HepG2 (cell line): ENCODE measurements at regions not wholly inside any gene's neighbourhood (a gene's known extent, or its start where the extent isn't known, plus 50 kb on each side); places are given as distances from the start of the nearest gene placed in this dataset.

Source experiments
- ATAC-seq: fragments of 200-7000 bp; cut with Tn5 transposase; 3 replicates; pipeline ENCODE4 v1.9.1; 2020; ENCODE audit warnings: mild to moderate bottlenecking, moderate library complexity
- BruUV-seq: library from RNA; stranded (reverse); fragments of 400-500 nt; replicated peaks from 2 replicates; lab custom pipeline; 2021; lab: Mats Ljungman, UMichigan
- CTCF ChIA-PET: fragments of 300-600 bp; formaldehyde crosslinking; extraction: SDS; loops from one replicate; lab custom pipeline; 2021; ENCODE audit warnings: low total read pairs, inconsistent platforms, low intra/inter-chr PET ratio; lab: Yijun Ruan, JAX
- POLR2A ChIA-PET: fragments of 350-600 bp; sonication (Branson Sonifier 250); formaldehyde crosslinking; loops from one replicate; lab custom pipeline; 2020; ENCODE audit warnings: antibody characterized with exemption, inconsistent platforms; lab: Yijun Ruan, JAX
- DNase-seq: peaks from one replicate; pipeline ENCODE4 v3.0.0-alpha.2; 2015; ENCODE audit warnings: low spot score
- FAIRE-seq: peaks from 3 replicates; lab custom pipeline; 2011; peaks lifted over from hg19 to GRCh38; lab: Jason Lieb, UNC
- H2AFZ ChIP-seq: one replicate; pipeline ENCODE4 v1.6.1; 2011; ENCODE audit warnings: low read length, inconsistent platforms
- H3K27ac ChIP-seq: fragments of 300-600 bp; 3 replicates; pipeline ENCODE4 v1.8.0; 2011; ENCODE audit warnings: mixed run types, mild to moderate bottlenecking, mixed read lengths, low read length, inconsistent platforms; ENCODE audit not compliant: insufficient read depth; ENCODE audit errors: extremely low read length
- H3K27me3 ChIP-seq, 2 experiments: fragments of 200-600 bp in 1 of 2; 2 replicates in 1 of 2; 3 replicates in 1 of 2; pipeline versions ENCODE4 v1.6.0 to v1.8.0; 2011; ENCODE audit warnings: low read length in 2 of 2, mild to moderate bottlenecking in 2 of 2, moderate library complexity in 2 of 2, inconsistent platforms in 1 of 2; ENCODE audit not compliant: insufficient read depth in 2 of 2, control insufficient read depth in 1 of 2
- H3K36me3 ChIP-seq, 2 experiments: fragments of 200-600 bp in 1 of 2; replicated peaks in 1 of 2; 2 replicates in 1 of 2; 3 replicates in 1 of 2; pipeline versions ENCODE4 v1.5.1 to v1.8.0; 2011; ENCODE audit warnings: low read length in 2 of 2, inconsistent platforms in 1 of 2; ENCODE audit not compliant: insufficient read depth in 2 of 2, control insufficient read depth in 1 of 2
- H3K4me1 ChIP-seq: 2 replicates; pipeline ENCODE4 v1.5.1; 2012; ENCODE audit warnings: low read length, inconsistent platforms; ENCODE audit not compliant: insufficient read depth
- H3K4me2 ChIP-seq: 2 replicates; pipeline ENCODE4 v1.6.0; 2011; ENCODE audit warnings: low read depth, low read length, inconsistent platforms
- H3K4me3 ChIP-seq, 3 experiments: fragments of 200-600 bp in 1 of 3; sonication (generic), shearing (Covaris generic) in 1 of 3; replicated peaks in 1 of 3; 2 replicates each; pipeline ENCODE4 v1.5.1; 2011 to 2016; ENCODE audit warnings: low read length in 3 of 3, inconsistent platforms in 2 of 3, low read depth in 2 of 3, mild to moderate bottlenecking in 2 of 3, control low read depth in 1 of 3, mixed read lengths in 1 of 3; ENCODE audit not compliant: insufficient read depth in 1 of 3
- H3K79me2 ChIP-seq: one replicate; pipeline ENCODE4 v1.6.1; 2011; ENCODE audit warnings: low read length, inconsistent platforms; ENCODE audit not compliant: insufficient read depth
- H3K9ac ChIP-seq: 2 replicates; pipeline ENCODE4 v1.6.0; 2011; ENCODE audit warnings: mild to moderate bottlenecking, low read depth, low read length, inconsistent platforms; ENCODE audit not compliant: insufficient read depth
- H3K9me3 ChIP-seq: 2 replicates; pipeline ENCODE4 v1.5.1; 2012; ENCODE audit warnings: mild to moderate bottlenecking, low read length
- H4K20me1 ChIP-seq: 2 replicates; pipeline ENCODE4 v1.6.0; 2011; ENCODE audit warnings: inconsistent platforms, mild to moderate bottlenecking, low read length, moderate library complexity; ENCODE audit not compliant: insufficient read depth
- ATF4 ChIP-seq, 2 experiments: fragments of 450-650 bp in 1 of 2; sonication (generic) in 1 of 2; formaldehyde crosslinking; IDR thresholded peaks; 2 replicates each; pipeline versions ENCODE4 v1.5.0 to v1.8.0; 2020 to 2022; ENCODE audit warnings: mild to moderate bottlenecking in 1 of 2, missing genetic modification reagents in 1 of 2
- CEBPZ ChIP-seq: IDR thresholded peaks from 2 replicates; pipeline ENCODE4 v1.6.1; 2012; ENCODE audit warnings: low read length, improper control_type of control experiment
- JARID2 ChIP-seq: sonication (generic); formaldehyde crosslinking; IDR thresholded peaks from 2 replicates; pipeline ENCODE4 v1.8.1; 2023; ENCODE audit warnings: missing genetic modification reagents, inconsistent platforms; ENCODE audit not compliant: insufficient replicate concordance
- NCOA5 ChIP-seq: sonication (generic); formaldehyde crosslinking; IDR thresholded peaks from 2 replicates; pipeline ENCODE4 v1.4.0; 2020; ENCODE audit warnings: missing genetic modification reagents
- NFIB ChIP-seq: sonication (generic); formaldehyde crosslinking; IDR thresholded peaks from 2 replicates; pipeline ENCODE4 v1.9.0; 2021; ENCODE audit warnings: missing genetic modification reagents, mild to moderate bottlenecking, borderline replicate concordance
- POLR2G ChIP-seq: fragments of 200-400 bp; formaldehyde crosslinking; IDR thresholded peaks from 2 replicates; pipeline ENCODE4 v1.6.1; 2018; ENCODE audit warnings: mild to moderate bottlenecking, low read depth, low read length, moderate library complexity
- RFX5 ChIP-seq: IDR thresholded peaks from 2 replicates; pipeline ENCODE4 v1.6.1; 2011; ENCODE audit warnings: low read depth, low read length, improper control_type of control experiment
- STAT5B ChIP-seq: sonication (generic); formaldehyde crosslinking; IDR thresholded peaks from 2 replicates; pipeline ENCODE4 v1.4.0; 2020; ENCODE audit warnings: missing genetic modification reagents
- ZNF101 ChIP-seq: sonication (generic); formaldehyde crosslinking; IDR thresholded peaks from 2 replicates; pipeline ENCODE4 v1.4.0; 2020; ENCODE audit warnings: mild to moderate bottlenecking, low read depth, missing genetic modification reagents, borderline replicate concordance
- ZNF513 ChIP-seq: sonication (generic); formaldehyde crosslinking; conservative IDR thresholded peaks from 2 replicates; pipeline ENCODE4 v1.5.0; 2020; ENCODE audit warnings: missing genetic modification reagents
- ZNF563 ChIP-seq: sonication (generic); formaldehyde crosslinking; IDR thresholded peaks from 2 replicates; pipeline ENCODE4 v1.8.0; 2022; ENCODE audit warnings: mild to moderate bottlenecking, moderate library complexity, missing genetic modification reagents
- ZNF619 ChIP-seq: sonication (generic); formaldehyde crosslinking; IDR thresholded peaks from 2 replicates; pipeline ENCODE4 v1.4.0; 2020; ENCODE audit warnings: mild to moderate bottlenecking, missing genetic modification reagents
- ZSCAN29 ChIP-seq: sonication (generic); formaldehyde crosslinking; conservative IDR thresholded peaks from 2 replicates; pipeline ENCODE4 v1.4.0; 2020; ENCODE audit warnings: mild to moderate bottlenecking, missing genetic modification reagents
- WGBS: methylation state at CpG from one replicate; pipeline ENCODE4 v1.1.6; 2017; ENCODE audit warnings: low lambda C conversion rate; 5-methylcytosine and 5-hydroxymethylcytosine counted together
- in situ Hi-C: cut with HindIII; loops from 2 replicates; pipeline ENCODE4 v1.10.0; 2017; ENCODE audit warnings: low pct_unique_long_range_greater_than_20kb; ENCODE audit not compliant: extremely low pct_ligation_motif_present
- intact Hi-C: fragments of 100-400 bp; cut with micrococcal nuclease; formaldehyde crosslinking; loops from one replicate; pipeline ENCODE4 v1.10.0; 2022; ENCODE audit not compliant: unreplicated experiment
- TF ChIP-seq, protein P1 (sequence below): sonication (generic); formaldehyde crosslinking; IDR thresholded peaks from 2 replicates; pipeline ENCODE4 v1.9.0; 2022; ENCODE audit warnings: missing genetic modification reagents, mild to moderate bottlenecking, borderline replicate concordance
- TF ChIP-seq, protein P2 (sequence below): IDR thresholded peaks from 2 replicates; pipeline ENCODE4 v1.6.1; 2018; ENCODE audit warnings: missing genetic modification reagents, mild to moderate bottlenecking, missing compliant biosample characterization

DNA sequence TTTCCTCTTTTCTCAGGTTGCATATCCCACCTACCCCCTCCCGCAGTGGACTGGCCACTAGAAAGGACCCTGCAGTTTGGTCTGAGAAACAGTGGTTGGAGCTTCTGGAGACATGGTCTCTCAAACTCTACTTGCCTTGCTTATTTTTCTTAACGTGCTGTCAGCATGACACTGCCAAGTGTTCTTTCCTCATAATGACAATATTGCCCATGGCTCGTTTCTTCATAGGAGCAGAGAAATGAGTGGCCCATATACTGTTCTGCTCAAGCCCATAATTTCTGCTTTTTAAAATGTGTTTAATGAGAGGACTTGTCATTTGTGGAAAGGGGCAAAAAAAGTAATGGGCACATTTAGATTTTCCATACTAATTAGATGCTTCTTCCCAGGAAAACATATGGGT is 828.7 kb downstream of the BCL11A start (continued):
- TF ChIP-seq ZNF513 (CRISPR knock-in tag) (no peak), ZNF619 (no peak), POLR2G (no peak), STAT5B (CRISPR knock-in tag) (no peak), NCOA5 (CRISPR knock-in tag) (no peak)

DNA sequence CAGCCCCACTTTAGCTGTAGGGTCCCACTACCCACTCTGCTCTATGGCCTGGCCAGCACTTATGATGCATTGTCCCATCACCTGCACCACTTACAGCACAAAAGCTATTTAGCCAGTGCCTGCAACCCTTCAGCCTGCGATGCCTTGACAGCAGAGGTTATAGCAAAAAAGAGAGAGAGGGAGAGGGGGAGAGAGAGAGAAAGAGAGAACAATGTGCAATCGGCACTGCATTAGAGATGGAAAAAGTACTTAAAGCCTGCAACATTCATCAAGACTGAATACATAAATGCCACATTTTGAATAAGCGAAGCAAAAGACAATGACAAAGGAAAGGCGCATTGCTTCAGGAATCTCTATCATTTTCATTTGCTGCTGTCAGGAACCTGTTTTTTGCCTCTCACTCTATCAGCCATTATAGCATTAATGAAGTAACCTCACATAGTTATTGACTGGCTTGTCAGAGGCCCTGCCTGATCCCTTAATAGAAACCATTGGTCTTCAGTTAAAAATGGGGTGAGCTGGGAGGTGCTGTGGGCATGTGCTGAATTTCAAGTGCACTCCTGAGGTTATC is 833.1 kb downstream of the BCL11A start:
- Histone ChIP-seq H3K4me2 (no peak overlapping the region), H4K20me1 (no peaks in the 10 kb centered on the region), H3K27ac (no peak overlapping the region), H3K4me3 (no peak overlapping the region), H3K9ac (no peak overlapping the region), H3K9me3 (no peaks in the 10 kb centered on the region), H3K79me2 (no peaks in the 10 kb centered on the region), H3K4me1 (no peaks in the 10 kb centered on the region), H3K27me3 (no peaks in the 10 kb centered on the region), H3K36me3 (no peaks in the 10 kb centered on the region), H2AFZ (no peak overlapping the region)
- BruUV-seq = no TSS peak
- WGBS = 31% methylated on average over 4 of the region's 4 CpGs
- TF ChIP-seq ZNF101 (CRISPR knock-in tag) (no peak), NFIB (CRISPR knock-in tag) (no peak), CEBPZ (no peak), ZSCAN29 (CRISPR knock-in tag) (no peak), JARID2 (CRISPR knock-in tag) (no peak), ATF4 (CRISPR knock-in tag; IDR thresholded peaks at IDR 0.05) (no peak), ZNF563 (CRISPR knock-in tag) (no peak), RFX5 (no peak)
- TF ChIP-seq, protein P1, sequence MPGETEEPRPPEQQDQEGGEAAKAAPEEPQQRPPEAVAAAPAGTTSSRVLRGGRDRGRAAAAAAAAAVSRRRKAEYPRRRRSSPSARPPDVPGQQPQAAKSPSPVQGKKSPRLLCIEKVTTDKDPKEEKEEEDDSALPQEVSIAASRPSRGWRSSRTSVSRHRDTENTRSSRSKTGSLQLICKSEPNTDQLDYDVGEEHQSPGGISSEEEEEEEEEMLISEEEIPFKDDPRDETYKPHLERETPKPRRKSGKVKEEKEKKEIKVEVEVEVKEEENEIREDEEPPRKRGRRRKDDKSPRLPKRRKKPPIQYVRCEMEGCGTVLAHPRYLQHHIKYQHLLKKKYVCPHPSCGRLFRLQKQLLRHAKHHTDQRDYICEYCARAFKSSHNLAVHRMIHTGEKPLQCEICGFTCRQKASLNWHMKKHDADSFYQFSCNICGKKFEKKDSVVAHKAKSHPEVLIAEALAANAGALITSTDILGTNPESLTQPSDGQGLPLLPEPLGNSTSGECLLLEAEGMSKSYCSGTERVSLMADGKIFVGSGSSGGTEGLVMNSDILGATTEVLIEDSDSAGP (CRISPR knock-in tag) = no peak
- TF ChIP-seq, protein P2, sequence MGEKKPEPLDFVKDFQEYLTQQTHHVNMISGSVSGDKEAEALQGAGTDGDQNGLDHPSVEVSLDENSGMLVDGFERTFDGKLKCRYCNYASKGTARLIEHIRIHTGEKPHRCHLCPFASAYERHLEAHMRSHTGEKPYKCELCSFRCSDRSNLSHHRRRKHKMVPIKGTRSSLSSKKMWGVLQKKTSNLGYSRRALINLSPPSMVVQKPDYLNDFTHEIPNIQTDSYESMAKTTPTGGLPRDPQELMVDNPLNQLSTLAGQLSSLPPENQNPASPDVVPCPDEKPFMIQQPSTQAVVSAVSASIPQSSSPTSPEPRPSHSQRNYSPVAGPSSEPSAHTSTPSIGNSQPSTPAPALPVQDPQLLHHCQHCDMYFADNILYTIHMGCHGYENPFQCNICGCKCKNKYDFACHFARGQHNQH (CRISPR knock-in tag) = no peak
- CTCF ChIA-PET = no interaction called here
- no peak for FAIRE-seq
- intact Hi-C loops (no loop called here), in situ Hi-C loops (no loop called here)
- DNase-seq = no peak
- POLR2A ChIA-PET = no interaction called here
- no peak for ATAC-seq
